ENCODE measurements at regions not wholly inside any gene's neighbourhood (a gene's known extent, or its start where the extent isn't known, plus 50 kb on each side); places are given as distances from the start of the nearest gene placed in this dataset.
A peak's percentile ranks its signal among the peaks of the same experiment; 100 is the strongest.

DNA sequence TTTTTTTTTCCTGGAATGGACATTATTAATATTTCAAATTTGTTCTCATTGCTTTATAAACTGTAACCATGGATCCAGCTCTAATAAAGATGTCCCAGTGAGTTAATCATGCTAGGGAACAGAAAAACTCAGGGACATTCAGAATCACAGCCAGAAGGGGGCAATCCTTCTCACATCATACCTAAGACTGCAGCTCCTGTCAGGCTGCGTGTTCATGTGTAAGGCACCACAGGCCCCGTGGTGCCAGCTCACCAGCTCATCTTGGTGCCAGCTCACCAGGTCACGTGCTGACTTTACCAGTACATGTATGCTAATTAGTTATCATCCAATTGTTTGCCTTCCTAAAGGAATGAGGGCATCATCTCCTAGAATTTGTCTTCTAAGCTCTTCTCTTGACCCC, 84.7 kb upstream of the NEDD4L start:
- TF ChIP-seq CTCF (IDR thresholded peaks at IDR 0.05; ENCODE audit: control extremely low read depth in 1 of 3, insufficient read depth in 1 of 3, low read depth in 1 of 3, low read length in 3 of 3) (peak; percentile 41 to 66 (median 55)), SIX5 (IDR thresholded peaks at IDR 0.05; ENCODE audit: low read depth, low read length) (no peak), TCF12 (IDR thresholded peaks at IDR 0.05; ENCODE audit: low read depth, low read length) (no peak), SIN3A (conservative IDR thresholded peaks at IDR 0.05 in 1 of 2, IDR thresholded peaks at IDR 0.05 in 1 of 2; ENCODE audit: low read depth in 1 of 2, low read length in 2 of 2) (no peak), JUND (IDR thresholded peaks at IDR 0.05; ENCODE audit: low read length) (no peak), RAD21 (IDR thresholded peaks at IDR 0.05 in 1 of 2, conservative IDR thresholded peaks at IDR 0.05 in 1 of 2; ENCODE audit: low read depth in 2 of 2, low read length in 2 of 2) (peak; percentile 62 to 69), SAP30 (IDR thresholded peaks at IDR 0.05; ENCODE audit: insufficient read depth, insufficient replicate concordance, low read length) (no peak)
- TF ChIP-seq, protein P1, sequence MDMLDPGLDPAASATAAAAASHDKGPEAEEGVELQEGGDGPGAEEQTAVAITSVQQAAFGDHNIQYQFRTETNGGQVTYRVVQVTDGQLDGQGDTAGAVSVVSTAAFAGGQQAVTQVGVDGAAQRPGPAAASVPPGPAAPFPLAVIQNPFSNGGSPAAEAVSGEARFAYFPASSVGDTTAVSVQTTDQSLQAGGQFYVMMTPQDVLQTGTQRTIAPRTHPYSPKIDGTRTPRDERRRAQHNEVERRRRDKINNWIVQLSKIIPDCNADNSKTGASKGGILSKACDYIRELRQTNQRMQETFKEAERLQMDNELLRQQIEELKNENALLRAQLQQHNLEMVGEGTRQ (IDR thresholded peaks at IDR 0.05; ENCODE audit: low read length) = peak; percentile 34; the same call in 1 of the 2 replicates
- Histone ChIP-seq H3K79me2 (ENCODE audit: control insufficient read depth in 1 of 2, insufficient read depth in 2 of 2, low read length in 2 of 2) (no peaks in the 10 kb centered on the region), H2AK5ac (ENCODE audit: low read depth, low read length) (no peak overlapping the region), H2AFZ (ENCODE audit: low read length) (no peak overlapping the region), H4K91ac (replicated peaks; ENCODE audit: insufficient read length, low read length) (no peak overlapping the region), H2BK20ac (ENCODE audit: low read length) (no peak overlapping the region), H4K8ac (ENCODE audit: extremely low read depth, insufficient read depth, low read length) (no peak overlapping the region), H3K9me3 (ENCODE audit: insufficient read depth in 2 of 2, low read depth in 1 of 2, low read length in 1 of 2) (no peaks in the 10 kb centered on the region), H3K23me2 (ENCODE audit: low read depth, low read length) (no peaks in the 10 kb centered on the region), H2BK12ac (ENCODE audit: low read depth, low read length) (no peak overlapping the region), H3K4me3 (ENCODE audit: extremely low read depth in 1 of 4, insufficient read depth in 2 of 4, low read depth in 3 of 4, low read length in 4 of 4) (no peak overlapping the region), H3K18ac (ENCODE audit: extremely low read depth, low read length) (no peak overlapping the region), H4K20me1 (replicated peaks in 1 of 2; ENCODE audit: control insufficient read depth in 1 of 2, insufficient read depth in 2 of 2, low read length in 2 of 2) (no peaks in the 10 kb centered on the region), H2BK5ac (ENCODE audit: low read depth, low read length) (no peak overlapping the region), H3K79me1 (ENCODE audit: low read depth, low read length) (no peaks in the 10 kb centered on the region), H3K27ac (ENCODE audit: low read depth, low read length) (no peak overlapping the region), H2BK15ac (ENCODE audit: low read length) (no peak overlapping the region), H3K4ac (replicated peaks; ENCODE audit: insufficient read length, low read depth, low read length) (no peak overlapping the region), H4K5ac (ENCODE audit: insufficient read length, low read depth, low read length) (no peak overlapping the region), H3K4me2 (ENCODE audit: insufficient read depth in 1 of 2, low read depth in 2 of 2, low read length in 2 of 2) (no peak overlapping the region), H3K36me3 (ENCODE audit: control insufficient read depth in 2 of 4, insufficient read depth in 4 of 4, low read length in 3 of 4) (no peaks in the 10 kb centered on the region), H3K56ac (replicated peaks; ENCODE audit: insufficient read length, low read depth, low read length) (no peak overlapping the region), H3K23ac (ENCODE audit: insufficient read length) (no peak overlapping the region), H2BK120ac (replicated peaks; ENCODE audit: low read depth, low read length) (no peak overlapping the region), H3K9ac (replicated peaks in 1 of 4; ENCODE audit: extremely low read depth in 1 of 4, low read depth in 3 of 4, low read length in 3 of 4) (no peak overlapping the region), H3K27me3 (replicated peaks in 1 of 4; ENCODE audit: control insufficient read depth in 3 of 4, extremely low read depth in 1 of 4, insufficient read depth in 3 of 4, low read length in 3 of 4) (no peaks in the 10 kb centered on the region), H3K4me1 (replicated peaks in 1 of 4; ENCODE audit: control insufficient read depth in 3 of 4, insufficient read depth in 4 of 4, low read length in 3 of 4) (peaks cover 0 to 3% (median 0%) of the 10 kb centered on the region in 4 experiments; a peak in 1 of 7 replicates), H3K14ac (ENCODE audit: insufficient read length) (no peak overlapping the region)
- FAIRE-seq (peak; percentile 82), DNase-seq (ENCODE audit: low read depth in 1 of 2, low spot score in 2 of 2) (no peak)
- CTCF ChIA-PET (ENCODE audit: partially characterized antibody) = interaction anchor here (0.6 to 5.2 kb wide), 61 partner anchors 9 to 537 kb away, joined by 3 to 29 read pairs (median 4); partner anchors contain the start of gene NEDD4L
- POLR2A ChIA-PET (ENCODE audit: partially characterized antibody) = interaction anchor here (0.8 kb wide), 1 partner anchor 300 kb away, joined by 4 read pairs; no protein-coding TSS in a partner anchor
- WGBS, 2 experiments (ENCODE audit: extremely low coverage in 1 of 2, insufficient coverage in 1 of 2, insufficient read length in 1 of 2, insufficient replicate concordance in 2 of 2, low coverage in 1 of 2, low lambda C conversion rate in 2 of 2, missing lambda C conversion rate in 1 of 2) = 71% methylated on average over 3 of the region's 3 CpGs; no CpG with 5 or more reads in 1 of the 2 experiments
